ENCODE measurements at regions not wholly inside any gene's neighbourhood (a gene's known extent, or its start where the extent isn't known, plus 50 kb on each side); places are given as distances from the start of the nearest gene placed in this dataset.
A peak's percentile ranks its signal among the peaks of the same experiment; 100 is the strongest.

DNA sequence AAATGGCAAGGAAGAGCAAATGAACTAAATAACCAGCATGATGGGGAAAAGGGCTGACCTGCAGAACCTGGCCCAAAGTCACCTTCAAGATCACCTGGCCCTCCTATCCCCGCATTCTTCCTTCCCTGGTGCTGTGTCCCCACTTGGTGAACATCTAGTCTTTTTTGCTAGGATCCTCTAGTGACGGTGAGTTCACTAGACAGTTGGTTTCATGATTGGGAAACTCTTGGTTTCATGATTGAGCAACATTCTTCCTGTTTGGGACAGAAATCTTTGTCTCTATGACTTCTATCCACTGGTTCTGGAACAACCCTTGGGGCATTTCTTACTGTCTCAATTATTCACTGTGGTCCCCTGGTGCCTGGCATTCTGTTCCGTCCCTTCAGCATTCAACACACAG lies 50.2 kb upstream of the DAB2IP start:
- TF ChIP-seq EP300 (IDR thresholded peaks at IDR 0.05) (peak in 1 of 4 donors; percentile 5), POLR2A (IDR thresholded peaks at IDR 0.05) (no peak)
- TF ChIP-seq, protein P1, sequence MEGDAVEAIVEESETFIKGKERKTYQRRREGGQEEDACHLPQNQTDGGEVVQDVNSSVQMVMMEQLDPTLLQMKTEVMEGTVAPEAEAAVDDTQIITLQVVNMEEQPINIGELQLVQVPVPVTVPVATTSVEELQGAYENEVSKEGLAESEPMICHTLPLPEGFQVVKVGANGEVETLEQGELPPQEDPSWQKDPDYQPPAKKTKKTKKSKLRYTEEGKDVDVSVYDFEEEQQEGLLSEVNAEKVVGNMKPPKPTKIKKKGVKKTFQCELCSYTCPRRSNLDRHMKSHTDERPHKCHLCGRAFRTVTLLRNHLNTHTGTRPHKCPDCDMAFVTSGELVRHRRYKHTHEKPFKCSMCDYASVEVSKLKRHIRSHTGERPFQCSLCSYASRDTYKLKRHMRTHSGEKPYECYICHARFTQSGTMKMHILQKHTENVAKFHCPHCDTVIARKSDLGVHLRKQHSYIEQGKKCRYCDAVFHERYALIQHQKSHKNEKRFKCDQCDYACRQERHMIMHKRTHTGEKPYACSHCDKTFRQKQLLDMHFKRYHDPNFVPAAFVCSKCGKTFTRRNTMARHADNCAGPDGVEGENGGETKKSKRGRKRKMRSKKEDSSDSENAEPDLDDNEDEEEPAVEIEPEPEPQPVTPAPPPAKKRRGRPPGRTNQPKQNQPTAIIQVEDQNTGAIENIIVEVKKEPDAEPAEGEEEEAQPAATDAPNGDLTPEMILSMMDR (IDR thresholded peaks at IDR 0.05): no peak

Measured in sigmoid colon (tissue), 4 donors.